WTC11 (cell line): ENCODE measurements at regions not wholly inside any gene's neighbourhood (a gene's known extent, or its start where the extent isn't known, plus 50 kb on each side); places are given as distances from the start of the nearest gene placed in this dataset.

ENCODE experiments used
- NFYB ChIP-seq: sonication (generic); formaldehyde crosslinking; conservative IDR thresholded peaks from 2 replicates; pipeline ENCODE4 v1.8.0; 2022; ENCODE audit warnings: low read depth, missing genetic modification reagents
- RELA ChIP-seq: sonication (generic); formaldehyde crosslinking; IDR thresholded peaks from 2 replicates; pipeline ENCODE4 v1.8.1; 2022; ENCODE audit warnings: missing genetic modification reagents, mild to moderate bottlenecking, borderline replicate concordance
- ZNF317 ChIP-seq: sonication (generic); formaldehyde crosslinking; IDR thresholded peaks from 2 replicates; pipeline ENCODE4 v1.8.1; 2023; ENCODE audit warnings: low read depth, mild to moderate bottlenecking, moderate library complexity, missing genetic modification reagents, borderline replicate concordance
- TF ChIP-seq, protein P1 (sequence below): sonication (generic); formaldehyde crosslinking; IDR thresholded peaks from 2 replicates; pipeline ENCODE4 v1.8.0; 2022; ENCODE audit warnings: mild to moderate bottlenecking, missing genetic modification reagents
- TF ChIP-seq, protein P2 (sequence below): fragments of 200-600 bp; IDR thresholded peaks from 2 replicates; pipeline ENCODE4 v1.8.0; 2022; ENCODE audit warnings: antibody characterized with exemption
- TF ChIP-seq, protein P3 (sequence below): sonication (generic); formaldehyde crosslinking; IDR thresholded peaks from 2 replicates; pipeline ENCODE4 v1.8.1; 2023; ENCODE audit warnings: mild to moderate bottlenecking, missing genetic modification reagents, moderate library complexity
- TF ChIP-seq, protein P4 (sequence below): sonication (generic); formaldehyde crosslinking; IDR thresholded peaks from 2 replicates; pipeline ENCODE4 v1.8.1; 2022; ENCODE audit warnings: low read depth, mild to moderate bottlenecking, moderate library complexity, missing genetic modification reagents, borderline replicate concordance
- TF ChIP-seq, protein P5 (sequence below): sonication (generic); formaldehyde crosslinking; IDR thresholded peaks from 2 replicates; pipeline ENCODE4 v1.8.0; 2022; ENCODE audit warnings: mild to moderate bottlenecking, missing genetic modification reagents

DNA sequence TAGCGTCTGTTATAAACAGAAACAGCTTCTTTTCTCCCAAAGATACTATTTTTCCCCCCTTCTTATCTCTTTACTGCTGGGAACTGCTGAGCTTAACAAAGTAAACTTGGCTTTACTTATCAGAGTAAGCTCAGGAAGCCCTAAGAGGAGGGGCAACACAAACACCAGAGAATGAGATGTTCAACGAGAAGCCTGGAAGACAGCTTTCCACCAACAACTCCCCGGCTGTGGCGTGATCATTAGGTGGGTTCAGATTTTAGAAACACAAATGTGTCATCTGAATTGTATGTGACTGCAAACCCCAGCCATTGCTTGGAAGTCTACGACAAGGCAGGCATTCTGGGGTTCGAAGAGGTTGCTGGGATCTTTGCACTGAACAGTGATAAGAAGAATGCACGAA lies 181.2 kb upstream of the ESRRG start:
- TF ChIP-seq, protein P1, sequence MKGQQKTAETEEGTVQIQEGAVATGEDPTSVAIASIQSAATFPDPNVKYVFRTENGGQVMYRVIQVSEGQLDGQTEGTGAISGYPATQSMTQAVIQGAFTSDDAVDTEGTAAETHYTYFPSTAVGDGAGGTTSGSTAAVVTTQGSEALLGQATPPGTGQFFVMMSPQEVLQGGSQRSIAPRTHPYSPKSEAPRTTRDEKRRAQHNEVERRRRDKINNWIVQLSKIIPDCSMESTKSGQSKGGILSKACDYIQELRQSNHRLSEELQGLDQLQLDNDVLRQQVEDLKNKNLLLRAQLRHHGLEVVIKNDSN (CRISPR knock-in tag): no peak
- no peak for TF ChIP-seq NFYB (CRISPR knock-in tag)
- TF ChIP-seq, protein P2, sequence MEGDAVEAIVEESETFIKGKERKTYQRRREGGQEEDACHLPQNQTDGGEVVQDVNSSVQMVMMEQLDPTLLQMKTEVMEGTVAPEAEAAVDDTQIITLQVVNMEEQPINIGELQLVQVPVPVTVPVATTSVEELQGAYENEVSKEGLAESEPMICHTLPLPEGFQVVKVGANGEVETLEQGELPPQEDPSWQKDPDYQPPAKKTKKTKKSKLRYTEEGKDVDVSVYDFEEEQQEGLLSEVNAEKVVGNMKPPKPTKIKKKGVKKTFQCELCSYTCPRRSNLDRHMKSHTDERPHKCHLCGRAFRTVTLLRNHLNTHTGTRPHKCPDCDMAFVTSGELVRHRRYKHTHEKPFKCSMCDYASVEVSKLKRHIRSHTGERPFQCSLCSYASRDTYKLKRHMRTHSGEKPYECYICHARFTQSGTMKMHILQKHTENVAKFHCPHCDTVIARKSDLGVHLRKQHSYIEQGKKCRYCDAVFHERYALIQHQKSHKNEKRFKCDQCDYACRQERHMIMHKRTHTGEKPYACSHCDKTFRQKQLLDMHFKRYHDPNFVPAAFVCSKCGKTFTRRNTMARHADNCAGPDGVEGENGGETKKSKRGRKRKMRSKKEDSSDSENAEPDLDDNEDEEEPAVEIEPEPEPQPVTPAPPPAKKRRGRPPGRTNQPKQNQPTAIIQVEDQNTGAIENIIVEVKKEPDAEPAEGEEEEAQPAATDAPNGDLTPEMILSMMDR: no peak
- TF ChIP-seq, protein P3, sequence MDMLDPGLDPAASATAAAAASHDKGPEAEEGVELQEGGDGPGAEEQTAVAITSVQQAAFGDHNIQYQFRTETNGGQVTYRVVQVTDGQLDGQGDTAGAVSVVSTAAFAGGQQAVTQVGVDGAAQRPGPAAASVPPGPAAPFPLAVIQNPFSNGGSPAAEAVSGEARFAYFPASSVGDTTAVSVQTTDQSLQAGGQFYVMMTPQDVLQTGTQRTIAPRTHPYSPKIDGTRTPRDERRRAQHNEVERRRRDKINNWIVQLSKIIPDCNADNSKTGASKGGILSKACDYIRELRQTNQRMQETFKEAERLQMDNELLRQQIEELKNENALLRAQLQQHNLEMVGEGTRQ: no peak
- TF ChIP-seq, protein P4, sequence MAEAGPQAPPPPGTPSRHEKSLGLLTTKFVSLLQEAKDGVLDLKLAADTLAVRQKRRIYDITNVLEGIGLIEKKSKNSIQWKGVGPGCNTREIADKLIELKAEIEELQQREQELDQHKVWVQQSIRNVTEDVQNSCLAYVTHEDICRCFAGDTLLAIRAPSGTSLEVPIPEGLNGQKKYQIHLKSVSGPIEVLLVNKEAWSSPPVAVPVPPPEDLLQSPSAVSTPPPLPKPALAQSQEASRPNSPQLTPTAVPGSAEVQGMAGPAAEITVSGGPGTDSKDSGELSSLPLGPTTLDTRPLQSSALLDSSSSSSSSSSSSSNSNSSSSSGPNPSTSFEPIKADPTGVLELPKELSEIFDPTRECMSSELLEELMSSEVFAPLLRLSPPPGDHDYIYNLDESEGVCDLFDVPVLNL (CRISPR knock-in tag): no peak
- TF ChIP-seq RELA (CRISPR knock-in tag): no peak
- TF ChIP-seq ZNF317 (CRISPR knock-in tag): no peak
- TF ChIP-seq, protein P5, sequence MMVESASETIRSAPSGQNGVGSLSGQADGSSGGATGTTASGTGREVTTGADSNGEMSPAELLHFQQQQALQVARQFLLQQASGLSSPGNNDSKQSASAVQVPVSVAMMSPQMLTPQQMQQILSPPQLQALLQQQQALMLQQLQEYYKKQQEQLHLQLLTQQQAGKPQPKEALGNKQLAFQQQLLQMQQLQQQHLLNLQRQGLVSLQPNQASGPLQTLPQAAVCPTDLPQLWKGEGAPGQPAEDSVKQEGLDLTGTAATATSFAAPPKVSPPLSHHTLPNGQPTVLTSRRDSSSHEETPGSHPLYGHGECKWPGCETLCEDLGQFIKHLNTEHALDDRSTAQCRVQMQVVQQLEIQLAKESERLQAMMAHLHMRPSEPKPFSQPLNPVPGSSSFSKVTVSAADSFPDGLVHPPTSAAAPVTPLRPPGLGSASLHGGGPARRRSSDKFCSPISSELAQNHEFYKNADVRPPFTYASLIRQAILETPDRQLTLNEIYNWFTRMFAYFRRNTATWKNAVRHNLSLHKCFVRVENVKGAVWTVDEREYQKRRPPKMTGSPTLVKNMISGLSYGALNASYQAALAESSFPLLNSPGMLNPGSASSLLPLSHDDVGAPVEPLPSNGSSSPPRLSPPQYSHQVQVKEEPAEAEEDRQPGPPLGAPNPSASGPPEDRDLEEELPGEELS (CRISPR knock-in tag): no peak
